ENCODE measurements at regions not wholly inside any gene's neighbourhood (a gene's known extent, or its start where the extent isn't known, plus 50 kb on each side); places are given as distances from the start of the nearest gene placed in this dataset.

DNA sequence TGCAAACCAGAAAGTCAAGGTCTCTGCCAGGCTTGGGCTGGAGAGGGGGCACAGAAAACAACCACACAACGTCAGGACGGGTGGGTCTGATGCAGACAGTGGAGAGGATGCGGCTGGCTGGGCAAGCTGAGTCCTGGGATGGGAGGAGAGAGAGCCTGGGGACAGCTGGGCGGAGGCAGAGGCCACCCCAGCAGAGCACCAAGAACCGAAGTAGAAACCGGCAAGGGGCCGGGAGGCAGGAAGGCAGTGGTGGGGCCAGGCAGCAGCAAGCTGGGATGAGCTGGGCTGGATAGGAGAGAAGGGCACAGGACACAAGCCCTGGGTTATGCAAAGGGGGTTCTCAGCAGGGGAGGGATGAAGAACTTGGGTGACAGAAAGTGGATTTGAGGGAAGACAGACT is 188.2 kb downstream of the SHANK2 start:
- TF ChIP-seq, protein P1, sequence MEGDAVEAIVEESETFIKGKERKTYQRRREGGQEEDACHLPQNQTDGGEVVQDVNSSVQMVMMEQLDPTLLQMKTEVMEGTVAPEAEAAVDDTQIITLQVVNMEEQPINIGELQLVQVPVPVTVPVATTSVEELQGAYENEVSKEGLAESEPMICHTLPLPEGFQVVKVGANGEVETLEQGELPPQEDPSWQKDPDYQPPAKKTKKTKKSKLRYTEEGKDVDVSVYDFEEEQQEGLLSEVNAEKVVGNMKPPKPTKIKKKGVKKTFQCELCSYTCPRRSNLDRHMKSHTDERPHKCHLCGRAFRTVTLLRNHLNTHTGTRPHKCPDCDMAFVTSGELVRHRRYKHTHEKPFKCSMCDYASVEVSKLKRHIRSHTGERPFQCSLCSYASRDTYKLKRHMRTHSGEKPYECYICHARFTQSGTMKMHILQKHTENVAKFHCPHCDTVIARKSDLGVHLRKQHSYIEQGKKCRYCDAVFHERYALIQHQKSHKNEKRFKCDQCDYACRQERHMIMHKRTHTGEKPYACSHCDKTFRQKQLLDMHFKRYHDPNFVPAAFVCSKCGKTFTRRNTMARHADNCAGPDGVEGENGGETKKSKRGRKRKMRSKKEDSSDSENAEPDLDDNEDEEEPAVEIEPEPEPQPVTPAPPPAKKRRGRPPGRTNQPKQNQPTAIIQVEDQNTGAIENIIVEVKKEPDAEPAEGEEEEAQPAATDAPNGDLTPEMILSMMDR (IDR thresholded peaks at IDR 0.05; ENCODE audit: low read depth, low read length, missing control alignments): no peak
- in situ Hi-C loops (cut with HindIII; ENCODE audit: low sequenced_read_pairs): no loop called here
- H3K4me3 ChIP-seq (ENCODE audit: low read depth, low read length): no peak overlapping the region
- no peak for DNase-seq (ENCODE audit: low read depth)

DNA sequence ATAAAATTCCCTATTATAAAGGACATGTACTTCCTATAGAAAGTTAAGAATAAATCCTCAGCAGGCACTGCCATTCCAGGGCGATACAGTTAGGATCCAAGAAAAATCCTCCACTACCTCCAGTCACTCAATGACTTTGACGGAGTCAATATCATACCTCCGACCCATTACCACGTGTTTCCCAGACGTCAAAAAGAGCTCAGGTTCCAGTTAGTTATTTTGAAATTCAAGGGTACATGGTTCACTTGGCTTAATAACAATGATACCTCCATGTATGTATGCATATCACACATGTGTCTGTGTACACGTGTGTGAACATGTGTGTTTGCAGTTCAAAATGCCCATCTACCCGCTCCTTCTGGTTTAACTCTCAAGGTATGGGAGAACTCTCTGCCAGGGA is 189.2 kb downstream of the SHANK2 start:
- TF ChIP-seq, protein P1 (IDR thresholded peaks at IDR 0.05; ENCODE audit: low read depth, low read length, missing control alignments): no peak
- in situ Hi-C loops (cut with HindIII; ENCODE audit: low sequenced_read_pairs): no loop called here
- H3K4me3 ChIP-seq (ENCODE audit: low read depth, low read length): no peak overlapping the region
- DNase-seq (ENCODE audit: low read depth): no peak

- DNase-seq (ENCODE audit: low read depth): no peak
- TF ChIP-seq, protein P1 (IDR thresholded peaks at IDR 0.05; ENCODE audit: low read depth, low read length, missing control alignments): no peak
- no peak overlapping the region for H3K4me3 ChIP-seq (ENCODE audit: low read depth, low read length)
- in situ Hi-C loops (cut with HindIII; ENCODE audit: low sequenced_read_pairs): no loop called here
Measured at GRCh38 chr11:71062199-71062598, 190.2 kb downstream of the SHANK2 start.

GRCh38 chr11:71060391-71060791 is 192.0 kb downstream of the SHANK2 start:
- no peak overlapping the region for H3K4me3 ChIP-seq (ENCODE audit: low read depth, low read length)
- TF ChIP-seq, protein P1 (IDR thresholded peaks at IDR 0.05; ENCODE audit: low read depth, low read length, missing control alignments): no peak
- no peak for DNase-seq (ENCODE audit: low read depth)
- in situ Hi-C loops (cut with HindIII; ENCODE audit: low sequenced_read_pairs): no loop called here

DNA sequence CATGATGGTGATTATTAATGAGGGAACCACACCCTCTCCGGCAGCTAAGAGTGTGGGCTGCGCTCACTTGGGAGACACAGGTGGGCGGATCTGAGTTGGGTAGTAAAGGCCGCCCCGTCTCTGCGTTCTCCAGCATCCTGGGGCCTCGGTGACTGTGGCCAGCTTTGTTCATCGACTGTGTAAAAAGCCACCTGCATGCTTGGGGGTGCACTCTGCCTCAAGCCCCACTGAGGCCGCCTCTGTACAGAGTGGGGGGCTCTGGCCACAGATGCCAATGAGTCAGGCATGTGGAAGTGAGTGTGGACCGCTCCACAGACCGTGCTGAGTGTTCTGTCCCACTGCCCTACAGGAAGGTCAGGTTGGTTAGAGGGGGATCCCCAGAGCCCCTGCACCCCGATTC is 192.7 kb downstream of the SHANK2 start:
- in situ Hi-C loops (cut with HindIII; ENCODE audit: low sequenced_read_pairs): no loop called here
- no peak for DNase-seq (ENCODE audit: low read depth)
- no peak overlapping the region for H3K4me3 ChIP-seq (ENCODE audit: low read depth, low read length)
- TF ChIP-seq, protein P1 (IDR thresholded peaks at IDR 0.05; ENCODE audit: low read depth, low read length, missing control alignments): no peak

- H3K4me3 ChIP-seq (ENCODE audit: low read depth, low read length): no peak overlapping the region
- TF ChIP-seq, protein P1 (IDR thresholded peaks at IDR 0.05; ENCODE audit: low read depth, low read length, missing control alignments): no peak
- in situ Hi-C loops (cut with HindIII; ENCODE audit: low sequenced_read_pairs): no loop called here
- no peak for DNase-seq (ENCODE audit: low read depth)
Measured at GRCh38 chr11:71055925-71056324, 196.5 kb downstream of the SHANK2 start.
